ENCODE measurements at regions not wholly inside any gene's neighbourhood (a gene's known extent, or its start where the extent isn't known, plus 50 kb on each side); places are given as distances from the start of the nearest gene placed in this dataset.

DNA sequence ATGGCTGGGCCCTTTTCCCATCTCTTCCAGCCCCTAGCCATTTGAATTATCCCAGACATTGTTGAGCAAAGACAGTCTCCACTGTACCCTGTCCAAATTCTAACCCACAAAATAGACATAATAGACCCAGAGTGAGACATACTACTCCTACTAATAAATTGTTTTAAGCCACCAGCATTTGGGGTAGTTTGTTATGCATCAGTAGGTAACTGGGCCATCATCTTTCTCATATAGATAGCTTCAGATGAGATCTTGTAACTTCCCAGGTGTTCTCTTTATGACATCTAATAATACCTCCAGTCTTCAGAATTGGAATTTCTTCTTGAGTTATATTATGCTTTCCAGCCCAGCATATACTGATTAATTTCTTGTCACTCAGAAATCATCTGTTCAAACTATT is 117.2 kb upstream of the OTUD4 start:
- H3K4me3 ChIP-seq (ENCODE audit: low read length), result no peak overlapping the region
- H2AFZ ChIP-seq (ENCODE audit: low read length), result no peak overlapping the region
- no TSS peak for BruUV-seq (replicated peaks)
- no peak for ATAC-seq
- H3K9me2 ChIP-seq (replicated peaks; ENCODE audit: low read length), result no peaks in the 10 kb centered on the region
- DNase-seq, result no peak
- no peak overlapping the region for H3K9ac ChIP-seq (ENCODE audit: low read length)
- H3F3A ChIP-seq (ENCODE audit: low read length, unreplicated experiment), result no peaks in the 10 kb centered on the region
- intact Hi-C loops (cut with micrococcal nuclease), result no loop called here
- no peaks in the 10 kb centered on the region for H3K9me3 ChIP-seq (ENCODE audit: low read length)
- peaks cover 33% of the 10 kb centered on the region for H3K4me1 ChIP-seq (ENCODE audit: insufficient read depth, low read length)
- H3K36me3 ChIP-seq (ENCODE audit: low read depth, low read length), result no peaks in the 10 kb centered on the region
- POLR2A ChIA-PET (ENCODE audit: unreplicated experiment), result no interaction called here
- no peaks in the 10 kb centered on the region for H3K27me3 ChIP-seq (ENCODE audit: low read length)
- no peaks in the 10 kb centered on the region for H3K79me2 ChIP-seq (ENCODE audit: low read length)
- H3K4me2 ChIP-seq (ENCODE audit: low read length), result no peak overlapping the region
- no peak for TF ChIP-seq EZH2 (IDR thresholded peaks at IDR 0.05; ENCODE audit: low read length, unreplicated experiment)
- TF ChIP-seq EZH2phosphoT487 (IDR thresholded peaks at IDR 0.05; ENCODE audit: borderline replicate concordance, low read length), result no peak
- TF ChIP-seq, protein P1, sequence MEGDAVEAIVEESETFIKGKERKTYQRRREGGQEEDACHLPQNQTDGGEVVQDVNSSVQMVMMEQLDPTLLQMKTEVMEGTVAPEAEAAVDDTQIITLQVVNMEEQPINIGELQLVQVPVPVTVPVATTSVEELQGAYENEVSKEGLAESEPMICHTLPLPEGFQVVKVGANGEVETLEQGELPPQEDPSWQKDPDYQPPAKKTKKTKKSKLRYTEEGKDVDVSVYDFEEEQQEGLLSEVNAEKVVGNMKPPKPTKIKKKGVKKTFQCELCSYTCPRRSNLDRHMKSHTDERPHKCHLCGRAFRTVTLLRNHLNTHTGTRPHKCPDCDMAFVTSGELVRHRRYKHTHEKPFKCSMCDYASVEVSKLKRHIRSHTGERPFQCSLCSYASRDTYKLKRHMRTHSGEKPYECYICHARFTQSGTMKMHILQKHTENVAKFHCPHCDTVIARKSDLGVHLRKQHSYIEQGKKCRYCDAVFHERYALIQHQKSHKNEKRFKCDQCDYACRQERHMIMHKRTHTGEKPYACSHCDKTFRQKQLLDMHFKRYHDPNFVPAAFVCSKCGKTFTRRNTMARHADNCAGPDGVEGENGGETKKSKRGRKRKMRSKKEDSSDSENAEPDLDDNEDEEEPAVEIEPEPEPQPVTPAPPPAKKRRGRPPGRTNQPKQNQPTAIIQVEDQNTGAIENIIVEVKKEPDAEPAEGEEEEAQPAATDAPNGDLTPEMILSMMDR (conservative IDR thresholded peaks at IDR 0.05; ENCODE audit: low read depth, low read length), result no peak
- CTCF ChIA-PET, result no interaction called here
- H3K27ac ChIP-seq (ENCODE audit: low read length), result no peak overlapping the region
- H4K20me1 ChIP-seq (ENCODE audit: low read length), result no peaks in the 10 kb centered on the region

- Histone ChIP-seq H3K9me2 (replicated peaks; ENCODE audit: low read length) (no peaks in the 10 kb centered on the region), H3K4me2 (ENCODE audit: low read length) (no peak overlapping the region), H2AFZ (ENCODE audit: low read length) (no peak overlapping the region), H3F3A (ENCODE audit: low read length, unreplicated experiment) (no peaks in the 10 kb centered on the region), H3K36me3 (ENCODE audit: low read depth, low read length) (no peaks in the 10 kb centered on the region), H3K79me2 (ENCODE audit: low read length) (no peaks in the 10 kb centered on the region), H3K27ac (ENCODE audit: low read length) (no peak overlapping the region), H3K9me3 (ENCODE audit: low read length) (no peaks in the 10 kb centered on the region), H3K4me1 (ENCODE audit: insufficient read depth, low read length) (peaks cover 21% of the 10 kb centered on the region), H3K27me3 (ENCODE audit: low read length) (no peaks in the 10 kb centered on the region), H3K4me3 (ENCODE audit: low read length) (no peak overlapping the region), H3K9ac (ENCODE audit: low read length) (no peak overlapping the region), H4K20me1 (ENCODE audit: low read length) (no peaks in the 10 kb centered on the region)
- no peak for ATAC-seq
- POLR2A ChIA-PET (ENCODE audit: unreplicated experiment), result no interaction called here
- TF ChIP-seq EZH2phosphoT487 (IDR thresholded peaks at IDR 0.05; ENCODE audit: borderline replicate concordance, low read length), result no peak
- TF ChIP-seq, protein P1 (conservative IDR thresholded peaks at IDR 0.05; ENCODE audit: low read depth, low read length), result no peak
- no peak for TF ChIP-seq EZH2 (IDR thresholded peaks at IDR 0.05; ENCODE audit: low read length, unreplicated experiment)
- DNase-seq, result no peak
- BruUV-seq (replicated peaks), result no TSS peak
- intact Hi-C loops (cut with micrococcal nuclease), result no loop called here
- CTCF ChIA-PET, result no interaction called here
These were observed 115.2 kb upstream of the OTUD4 start for GRCh38 chr4:145295547-145295946.

DNA sequence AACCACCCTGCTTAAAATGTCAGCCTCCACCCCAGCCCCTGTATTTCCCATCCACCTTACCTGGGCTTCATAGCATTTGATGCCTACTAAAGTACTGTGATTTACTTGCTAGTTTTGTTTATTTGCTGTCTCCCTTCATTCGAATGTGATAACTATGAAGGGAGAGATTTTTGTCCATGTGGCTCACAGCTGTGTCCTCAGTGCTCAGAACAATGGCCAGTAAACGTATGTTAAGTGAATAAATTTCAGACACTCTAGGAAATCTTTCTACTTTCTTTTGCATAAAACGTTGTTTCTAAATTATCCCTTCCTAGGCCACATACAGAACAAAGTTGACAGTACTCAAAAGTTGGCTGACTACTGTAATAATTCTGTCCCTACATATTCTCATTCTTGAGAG is 114.7 kb upstream of the OTUD4 start:
- Histone ChIP-seq H3K27me3 (ENCODE audit: low read length) (no peaks in the 10 kb centered on the region), H3K79me2 (ENCODE audit: low read length) (no peaks in the 10 kb centered on the region), H3K4me3 (ENCODE audit: low read length) (no peak overlapping the region), H3K4me2 (ENCODE audit: low read length) (no peak overlapping the region), H3F3A (ENCODE audit: low read length, unreplicated experiment) (no peaks in the 10 kb centered on the region), H3K36me3 (ENCODE audit: low read depth, low read length) (no peaks in the 10 kb centered on the region), H3K9me3 (ENCODE audit: low read length) (no peaks in the 10 kb centered on the region), H4K20me1 (ENCODE audit: low read length) (no peaks in the 10 kb centered on the region), H3K9ac (ENCODE audit: low read length) (no peak overlapping the region), H3K27ac (ENCODE audit: low read length) (no peak overlapping the region), H3K9me2 (replicated peaks; ENCODE audit: low read length) (no peaks in the 10 kb centered on the region), H3K4me1 (ENCODE audit: insufficient read depth, low read length) (peaks cover 20% of the 10 kb centered on the region), H2AFZ (ENCODE audit: low read length) (no peak overlapping the region)
- TF ChIP-seq EZH2phosphoT487 (IDR thresholded peaks at IDR 0.05; ENCODE audit: borderline replicate concordance, low read length) (no peak), EZH2 (IDR thresholded peaks at IDR 0.05; ENCODE audit: low read length, unreplicated experiment) (no peak)
- TF ChIP-seq, protein P1 (conservative IDR thresholded peaks at IDR 0.05; ENCODE audit: low read depth, low read length), result no peak
- CTCF ChIA-PET, result no interaction called here
- intact Hi-C loops (cut with micrococcal nuclease), result no loop called here
- DNase-seq (no peak), ATAC-seq (no peak)
- POLR2A ChIA-PET (ENCODE audit: unreplicated experiment), result no interaction called here
- BruUV-seq (replicated peaks), result no TSS peak

Measured in PC-3 (cell line).